ENCODE measurements at regions not wholly inside any gene's neighbourhood (a gene's known extent, or its start where the extent isn't known, plus 50 kb on each side); places are given as distances from the start of the nearest gene placed in this dataset.
"Not testable (repeated sequence)": the region's sequence is repeated elsewhere in the genome, so short reads cannot be mapped to it uniquely, and the experiment has no call there.

DNA sequence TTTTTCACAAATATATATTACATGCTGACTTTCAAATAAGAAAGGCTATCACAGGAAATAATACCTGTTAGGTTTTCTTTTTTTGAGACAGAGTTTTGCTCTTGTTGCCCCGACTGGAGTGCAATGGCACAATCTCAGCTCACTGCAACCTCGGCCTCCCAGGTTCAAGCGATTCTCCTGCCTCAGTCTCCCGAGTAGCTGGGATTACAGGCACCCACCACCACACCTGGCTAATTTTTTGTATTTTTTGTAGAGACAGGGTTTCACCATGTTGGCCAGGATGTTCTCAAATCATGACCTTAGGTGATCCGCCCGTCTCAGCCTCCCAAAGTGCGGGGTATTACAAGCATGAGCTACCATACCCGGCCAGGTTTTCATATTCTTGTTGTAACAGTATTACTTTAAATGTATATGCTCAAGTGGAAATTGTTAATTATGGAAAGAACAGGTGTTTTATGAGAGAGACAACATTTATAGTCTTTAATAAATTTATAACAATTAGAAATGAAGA lies 92.3 kb upstream of the SLC39A10 start:
- TF ChIP-seq, protein P1, sequence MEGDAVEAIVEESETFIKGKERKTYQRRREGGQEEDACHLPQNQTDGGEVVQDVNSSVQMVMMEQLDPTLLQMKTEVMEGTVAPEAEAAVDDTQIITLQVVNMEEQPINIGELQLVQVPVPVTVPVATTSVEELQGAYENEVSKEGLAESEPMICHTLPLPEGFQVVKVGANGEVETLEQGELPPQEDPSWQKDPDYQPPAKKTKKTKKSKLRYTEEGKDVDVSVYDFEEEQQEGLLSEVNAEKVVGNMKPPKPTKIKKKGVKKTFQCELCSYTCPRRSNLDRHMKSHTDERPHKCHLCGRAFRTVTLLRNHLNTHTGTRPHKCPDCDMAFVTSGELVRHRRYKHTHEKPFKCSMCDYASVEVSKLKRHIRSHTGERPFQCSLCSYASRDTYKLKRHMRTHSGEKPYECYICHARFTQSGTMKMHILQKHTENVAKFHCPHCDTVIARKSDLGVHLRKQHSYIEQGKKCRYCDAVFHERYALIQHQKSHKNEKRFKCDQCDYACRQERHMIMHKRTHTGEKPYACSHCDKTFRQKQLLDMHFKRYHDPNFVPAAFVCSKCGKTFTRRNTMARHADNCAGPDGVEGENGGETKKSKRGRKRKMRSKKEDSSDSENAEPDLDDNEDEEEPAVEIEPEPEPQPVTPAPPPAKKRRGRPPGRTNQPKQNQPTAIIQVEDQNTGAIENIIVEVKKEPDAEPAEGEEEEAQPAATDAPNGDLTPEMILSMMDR (conservative IDR thresholded peaks at IDR 0.05; ENCODE audit: low read length) = not testable (repeated sequence)
- TF ChIP-seq EZH2phosphoT487 (IDR thresholded peaks at IDR 0.05; ENCODE audit: borderline replicate concordance) = not testable (repeated sequence)
